Medulla oblongata (tissue), 1 donor: ENCODE measurements at regions not wholly inside any gene's neighbourhood (a gene's known extent, or its start where the extent isn't known, plus 50 kb on each side); places are given as distances from the start of the nearest gene placed in this dataset.

Experiments
- DNase-seq: peaks from one replicate; pipeline ENCODE4 v3.0.0-alpha.2; 2015; ENCODE audit errors: extremely low spot score

- no peak for DNase-seq
These were observed 61.6 kb upstream of the CCBE1 start for GRCh38 chr18:59758837-59759236.

- no peak for DNase-seq
These were observed 60.9 kb upstream of the CCBE1 start for GRCh38 chr18:59758106-59758505.

GRCh38 chr18:59752666-59753065 lies 55.4 kb upstream of the CCBE1 start:
- DNase-seq = no peak

GRCh38 chr18:59751186-59751585 lies 54.0 kb upstream of the CCBE1 start:
- DNase-seq = no peak

- DNase-seq = no peak
These were observed 51.6 kb upstream of the CCBE1 start for GRCh38 chr18:59748628-59749360.
